Endothelial cell of umbilical vein (primary cell): ENCODE measurements at regions not wholly inside any gene's neighbourhood (a gene's known extent, or its start where the extent isn't known, plus 50 kb on each side); places are given as distances from the start of the nearest gene placed in this dataset.

Source experiments
- BruUV-seq: library from RNA; stranded (reverse); fragments of 400-500 nt; replicated peaks from 2 replicates; lab custom pipeline; 2021; lab: Mats Ljungman, UMichigan
- CTCF ChIA-PET: fragments of 300-600, 350-600 bp; sonication (Branson Sonifier 250); formaldehyde crosslinking; loops from one replicate; lab custom pipeline; 2021; ENCODE audit warnings: antibody characterized with exemption, inconsistent platforms; lab: Charles Lee
- POLR2A ChIA-PET: fragments of 300-600, 350-600 bp; sonication (Branson Sonifier 250); formaldehyde crosslinking; loops from one replicate; lab custom pipeline; 2021; ENCODE audit warnings: antibody characterized with exemption, inconsistent platforms; lab: Charles Lee
- DNase-seq: peaks from one replicate; pipeline ENCODE4 v3.0.0-alpha.2; 2011; ENCODE audit warnings: low read depth, low spot score
- FAIRE-seq: peaks from 2 replicates; lab custom pipeline; 2011; peaks lifted over from hg19 to GRCh38; lab: Jason Lieb, UNC
- H2AFZ ChIP-seq: 2 replicates; pipeline ENCODE4 v1.6.0; 2012; ENCODE audit warnings: low read depth, low read length, control low read depth, inconsistent platforms
- H3K27ac ChIP-seq: 2 replicates; pipeline ENCODE4 v1.5.1; 2011; ENCODE audit warnings: low read depth, mild to moderate bottlenecking, control low read depth, low read length, moderate library complexity; ENCODE audit not compliant: insufficient read depth
- H3K27me3 ChIP-seq, 2 experiments: 2 replicates each; pipeline versions ENCODE4 v1.6.0 to v1.6.1; 2011; ENCODE audit warnings: low read length in 2 of 2, mixed read lengths in 1 of 2; ENCODE audit not compliant: control insufficient read depth in 2 of 2, insufficient read depth in 2 of 2
- H3K36me3 ChIP-seq, 2 experiments: 2 replicates in 1 of 2; 3 replicates in 1 of 2; pipeline ENCODE4 v1.5.1; 2011; ENCODE audit warnings: low read length in 2 of 2, mild to moderate bottlenecking in 1 of 2, moderate library complexity in 1 of 2; ENCODE audit not compliant: control insufficient read depth in 2 of 2, insufficient read depth in 2 of 2; ENCODE audit errors: extremely low read depth in 1 of 2
- H3K4me1 ChIP-seq: 3 replicates; pipeline ENCODE4 v1.5.1; 2011; ENCODE audit warnings: mild to moderate bottlenecking, low read length; ENCODE audit not compliant: control insufficient read depth, insufficient read depth; ENCODE audit errors: extremely low read depth
- H3K4me2 ChIP-seq: 2 replicates; pipeline ENCODE4 v1.6.1; 2011; ENCODE audit warnings: low read length, control low read depth, mixed read lengths; ENCODE audit not compliant: insufficient read depth
- H3K4me3 ChIP-seq, 3 experiments: fragments of 200-600 bp in 1 of 3; sonication (generic), shearing (Covaris generic) in 1 of 3; replicated peaks in 1 of 3; 2 replicates each; pipeline ENCODE4 v1.5.1; 2011 to 2016; ENCODE audit warnings: control low read depth in 3 of 3, low read length in 3 of 3, mild to moderate bottlenecking in 2 of 3, inconsistent platforms in 1 of 3, low read depth in 1 of 3, moderate library complexity in 1 of 3; ENCODE audit not compliant: insufficient read depth in 1 of 3
- H3K79me2 ChIP-seq: 2 replicates; pipeline ENCODE4 v1.6.0; 2012; ENCODE audit warnings: low read length, inconsistent platforms; ENCODE audit not compliant: control insufficient read depth, insufficient read depth
- H3K9ac ChIP-seq: replicated peaks from 2 replicates; pipeline ENCODE3; 2011; ENCODE audit warnings: low read length, control low read depth; ENCODE audit not compliant: insufficient read depth; ENCODE audit errors: extremely low read depth
- H3K9me1 ChIP-seq: replicated peaks from 3 replicates; pipeline ENCODE4 v1.6.0; 2011; ENCODE audit warnings: mild to moderate bottlenecking, low read length; ENCODE audit not compliant: control insufficient read depth, insufficient read depth; ENCODE audit errors: extremely low read depth
- H3K9me3 ChIP-seq: replicated peaks from 2 replicates; pipeline ENCODE4 v1.5.1; 2012; ENCODE audit warnings: low read length, inconsistent platforms; ENCODE audit not compliant: control insufficient read depth, insufficient read depth
- H4K20me1 ChIP-seq: replicated peaks from 2 replicates; pipeline ENCODE3; 2011; ENCODE audit warnings: mild to moderate bottlenecking, low read length; ENCODE audit not compliant: control insufficient read depth, insufficient read depth; ENCODE audit errors: extremely low read depth
- CTCF ChIP-seq, 2 donors: IDR thresholded peaks; 1 replicate in 1 of 2; 2 replicates in 1 of 2; pipeline ENCODE4 v1.5.1; 2011; ENCODE audit warnings: low read length in 2 of 2, mild to moderate bottlenecking in 2 of 2, moderate library complexity in 2 of 2, control low read depth in 1 of 2, inconsistent platforms in 1 of 2, low read depth in 1 of 2; ENCODE audit not compliant: insufficient read depth in 1 of 2; ENCODE audit errors: extremely low read depth in 1 of 2
- EZH2 ChIP-seq: IDR thresholded peaks from 2 replicates; pipeline ENCODE4 v1.6.1; 2012; ENCODE audit warnings: borderline replicate concordance, low read depth, mild to moderate bottlenecking, moderate library complexity, low read length, inconsistent platforms; ENCODE audit not compliant: severe bottlenecking
- FOS ChIP-seq: IDR thresholded peaks from 2 replicates; pipeline ENCODE4 v1.6.1; 2011; ENCODE audit warnings: mild to moderate bottlenecking, low read length, moderate library complexity, borderline replicate concordance; ENCODE audit not compliant: insufficient read depth
- GATA2 ChIP-seq: IDR thresholded peaks from 2 replicates; pipeline ENCODE4 v1.7.0; 2011; ENCODE audit warnings: low read depth, mild to moderate bottlenecking, moderate library complexity, mixed read lengths, low read length; ENCODE audit not compliant: insufficient read length, insufficient read depth
- JUN ChIP-seq: IDR thresholded peaks from 2 replicates; pipeline ENCODE4 v1.6.1; 2011; ENCODE audit warnings: borderline replicate concordance, low read depth; ENCODE audit not compliant: insufficient read length, insufficient read depth
- MAX ChIP-seq: IDR thresholded peaks from 2 replicates; pipeline ENCODE4 v1.6.1; 2011; ENCODE audit not compliant: insufficient read depth, insufficient read length
- MYC ChIP-seq: IDR thresholded peaks from one replicate; pipeline ENCODE4 v1.6.1; 2011; ENCODE audit warnings: mild to moderate bottlenecking, low read depth, low read length
- POLR2A ChIP-seq: IDR thresholded peaks from 2 replicates; pipeline ENCODE4 v1.6.1; 2012; ENCODE audit warnings: low read depth, mild to moderate bottlenecking, control low read depth, low read length
- POLR2AphosphoS5 ChIP-seq: IDR thresholded peaks from 2 replicates; pipeline ENCODE4 v1.6.1; 2012; ENCODE audit warnings: low read depth, mild to moderate bottlenecking, control low read depth, low read length, moderate library complexity; ENCODE audit not compliant: insufficient read depth
- dilution Hi-C: fragments of 300-500 bp; cut with MboI; formaldehyde crosslinking; loops from one replicate; pipeline ENCODE4 v1.15.0; 2019; ENCODE audit warnings: low sequenced_read_pairs; ENCODE audit not compliant: extremely low pct_ligation_motif_present
- intact Hi-C: fragments of 100-400 bp; cut with micrococcal nuclease; formaldehyde crosslinking; loops from one replicate; pipeline ENCODE4 v1.10.0; 2022

- FAIRE-seq, result no peak
- no peak for DNase-seq
- no peaks in the 10 kb centered on the region for H4K20me1 ChIP-seq
- intact Hi-C loops (no loop called here), dilution Hi-C loops (no loop called here)
- no peak for TF ChIP-seq JUN
- no peak for TF ChIP-seq EZH2
- TF ChIP-seq MAX, result no peak
- TF ChIP-seq POLR2AphosphoS5, result no peak
- no peak for TF ChIP-seq FOS
- no peak for TF ChIP-seq CTCF (IDR thresholded peaks at IDR 0.05; ENCODE audit: extremely low read depth in 1 of 2, insufficient read depth in 1 of 2, low read depth in 1 of 2, low read length in 2 of 2)
- no peak for TF ChIP-seq MYC
- TF ChIP-seq GATA2, result no peak
- no peak for TF ChIP-seq POLR2A
- H3K79me2 ChIP-seq, result no peaks in the 10 kb centered on the region
- no peaks in the 10 kb centered on the region for H3K36me3 ChIP-seq
- ChIA-PET CTCF (no interaction called here), POLR2A (no interaction called here)
- H3K4me2 ChIP-seq, result no peak overlapping the region
- H3K9me1 ChIP-seq, result no peaks in the 10 kb centered on the region
- H3K4me1 ChIP-seq, result peaks cover 9% of the 10 kb centered on the region
- H3K27ac ChIP-seq, result no peak overlapping the region
- no TSS peak for BruUV-seq
- H3K27me3 ChIP-seq, result no peaks in the 10 kb centered on the region
- H3K4me3 ChIP-seq, result no peak overlapping the region
- H3K9me3 ChIP-seq, result no peaks in the 10 kb centered on the region
- no peak overlapping the region for H3K9ac ChIP-seq
- no peak overlapping the region for H2AFZ ChIP-seq
Measured at GRCh38 chr13:40275636-40276035, 390.8 kb downstream of the FOXO1 start.
